NT2/D1 (cell line): ENCODE measurements at regions not wholly inside any gene's neighbourhood (a gene's known extent, or its start where the extent isn't known, plus 50 kb on each side); places are given as distances from the start of the nearest gene placed in this dataset.

Experiments used
- YY1 ChIP-seq: IDR thresholded peaks from 2 replicates; pipeline ENCODE4 v1.6.1; 2011; ENCODE audit not compliant: insufficient read length, insufficient read depth
- ZNF274 ChIP-seq: IDR thresholded peaks from 2 replicates; pipeline ENCODE4 v1.6.1; 2011; ENCODE audit warnings: mild to moderate bottlenecking, low read depth, low read length

- TF ChIP-seq ZNF274 (no peak), YY1 (no peak)
These were observed 61.1 kb upstream of the SPTLC3 start for GRCh38 chr20:12947691-12948090.
